ENCODE measurements at regions not wholly inside any gene's neighbourhood (a gene's known extent, or its start where the extent isn't known, plus 50 kb on each side); places are given as distances from the start of the nearest gene placed in this dataset.

- Histone ChIP-seq H3K27ac (ENCODE audit: low read length) (no peak overlapping the region), H3K27me3 (ENCODE audit: low read depth, low read length) (no peaks in the 10 kb centered on the region), H3K4me3 (ENCODE audit: low read depth in 1 of 2, low read length in 2 of 2) (no peak overlapping the region), H3K4me1 (ENCODE audit: control insufficient read depth in 1 of 2, insufficient read depth in 2 of 2, low read length in 2 of 2) (no peaks in the 10 kb centered on the region), H3K9me3 (ENCODE audit: control insufficient read depth in 1 of 2, low read length in 2 of 2) (peaks cover 3% of the 10 kb centered on the region in 2 donors), H3K36me3 (ENCODE audit: control insufficient read depth in 1 of 2, insufficient read depth in 2 of 2, low read length in 2 of 2) (no peaks in the 10 kb centered on the region)
Measured at GRCh38 chr12:60421741-60422140, 825.9 kb downstream of the SLC16A7 start.

DNA sequence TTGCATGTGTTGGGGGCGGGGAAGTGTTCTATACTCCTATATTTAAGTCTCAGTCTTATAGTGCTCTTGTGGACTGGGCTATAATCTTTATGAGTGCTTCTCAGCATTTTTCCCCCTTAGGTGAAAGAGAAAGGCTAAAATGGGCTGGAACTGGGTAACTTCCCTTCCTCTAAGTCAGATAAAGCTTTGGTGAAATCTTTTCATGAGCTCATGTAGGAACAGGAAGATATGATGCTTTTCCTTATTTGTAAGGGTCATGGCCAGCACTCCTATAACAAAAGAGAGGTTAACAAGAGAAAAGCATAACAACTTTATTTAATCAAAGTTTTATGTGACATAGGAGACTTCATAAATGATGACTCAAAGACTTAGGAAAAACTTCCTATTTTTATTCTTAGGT is 841.5 kb downstream of the SLC16A7 start:
- no peak overlapping the region for H3K4me3 ChIP-seq (ENCODE audit: low read depth in 1 of 2, low read length in 2 of 2)
- H3K4me1 ChIP-seq (ENCODE audit: control insufficient read depth in 1 of 2, insufficient read depth in 2 of 2, low read length in 2 of 2), result no peaks in the 10 kb centered on the region
- H3K27ac ChIP-seq (ENCODE audit: low read length), result no peak overlapping the region
- peaks cover 2 to 3% of the 10 kb centered on the region in 2 donors for H3K9me3 ChIP-seq (ENCODE audit: control insufficient read depth in 1 of 2, low read length in 2 of 2)
- H3K36me3 ChIP-seq (ENCODE audit: control insufficient read depth in 1 of 2, insufficient read depth in 2 of 2, low read length in 2 of 2), result no peaks in the 10 kb centered on the region
- H3K27me3 ChIP-seq (ENCODE audit: low read depth, low read length), result no peaks in the 10 kb centered on the region

DNA sequence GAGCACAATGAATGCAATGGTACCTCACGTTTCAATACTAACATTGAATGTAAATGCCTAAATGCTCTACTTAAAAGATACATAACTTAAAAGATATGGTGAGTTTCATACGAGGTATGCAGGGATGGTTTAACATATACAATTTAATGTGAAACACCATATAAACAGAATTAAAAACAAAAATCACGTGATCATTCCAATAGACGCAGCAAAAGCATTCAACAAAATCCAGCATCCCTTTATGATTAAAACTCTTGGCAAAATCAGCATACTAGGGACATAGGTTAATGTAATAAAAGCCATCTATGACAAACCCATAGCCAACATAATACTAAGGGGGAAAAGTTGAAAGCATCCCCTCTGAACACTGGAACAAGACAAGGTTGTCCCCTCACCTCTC is 845.7 kb downstream of the SLC16A7 start:
- Histone ChIP-seq H3K27me3 (ENCODE audit: low read depth, low read length) (no peaks in the 10 kb centered on the region), H3K27ac (ENCODE audit: low read length) (no peak overlapping the region), H3K4me3 (ENCODE audit: low read depth in 1 of 2, low read length in 2 of 2) (no peak overlapping the region), H3K9me3 (ENCODE audit: control insufficient read depth in 1 of 2, low read length in 2 of 2) (peaks cover 0 to 9% of the 10 kb centered on the region in 2 donors), H3K4me1 (ENCODE audit: control insufficient read depth in 1 of 2, insufficient read depth in 2 of 2, low read length in 2 of 2) (no peaks in the 10 kb centered on the region), H3K36me3 (ENCODE audit: control insufficient read depth in 1 of 2, insufficient read depth in 2 of 2, low read length in 2 of 2) (no peaks in the 10 kb centered on the region)

DNA sequence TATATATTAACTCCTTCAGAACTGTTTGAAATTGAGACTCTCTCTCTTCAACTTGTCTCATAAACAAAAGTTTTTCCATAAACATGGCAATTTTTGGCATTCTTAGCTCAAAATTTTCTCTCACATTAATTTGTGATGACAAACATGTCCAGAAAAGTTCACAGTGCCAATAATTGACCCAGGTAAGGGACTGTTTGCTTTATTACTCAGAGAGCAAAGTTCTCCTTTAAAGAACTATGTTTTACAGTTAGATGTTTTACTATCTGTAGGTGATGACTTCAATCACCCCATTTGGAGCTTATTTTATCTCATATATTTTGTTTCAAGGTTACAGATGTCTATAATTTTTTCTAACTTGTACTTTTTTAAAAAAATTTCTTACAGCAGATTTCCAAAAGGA is 855.6 kb downstream of the SLC16A7 start:
- H3K4me3 ChIP-seq (ENCODE audit: low read depth in 1 of 2, low read length in 2 of 2), result no peak overlapping the region
- no peaks in the 10 kb centered on the region for H3K27me3 ChIP-seq (ENCODE audit: low read depth, low read length)
- peaks cover 0 to 2% of the 10 kb centered on the region in 2 donors for H3K9me3 ChIP-seq (ENCODE audit: control insufficient read depth in 1 of 2, low read length in 2 of 2)
- no peak overlapping the region for H3K27ac ChIP-seq (ENCODE audit: low read length)
- no peaks in the 10 kb centered on the region for H3K4me1 ChIP-seq (ENCODE audit: control insufficient read depth in 1 of 2, insufficient read depth in 2 of 2, low read length in 2 of 2)
- H3K36me3 ChIP-seq (ENCODE audit: control insufficient read depth in 1 of 2, insufficient read depth in 2 of 2, low read length in 2 of 2), result no peaks in the 10 kb centered on the region

- H3K4me1 ChIP-seq (ENCODE audit: control insufficient read depth in 1 of 2, insufficient read depth in 2 of 2, low read length in 2 of 2), result no peaks in the 10 kb centered on the region
- no peaks in the 10 kb centered on the region for H3K36me3 ChIP-seq (ENCODE audit: control insufficient read depth in 1 of 2, insufficient read depth in 2 of 2, low read length in 2 of 2)
- H3K27ac ChIP-seq (ENCODE audit: low read length), result no peak overlapping the region
- no peaks in the 10 kb centered on the region for H3K9me3 ChIP-seq (ENCODE audit: control insufficient read depth in 1 of 2, low read length in 2 of 2)
- H3K4me3 ChIP-seq (ENCODE audit: low read depth in 1 of 2, low read length in 2 of 2), result no peak overlapping the region
- H3K27me3 ChIP-seq (ENCODE audit: low read depth, low read length), result no peaks in the 10 kb centered on the region
Measured at GRCh38 chr12:60465060-60465459, 869.2 kb downstream of the SLC16A7 start.

DNA sequence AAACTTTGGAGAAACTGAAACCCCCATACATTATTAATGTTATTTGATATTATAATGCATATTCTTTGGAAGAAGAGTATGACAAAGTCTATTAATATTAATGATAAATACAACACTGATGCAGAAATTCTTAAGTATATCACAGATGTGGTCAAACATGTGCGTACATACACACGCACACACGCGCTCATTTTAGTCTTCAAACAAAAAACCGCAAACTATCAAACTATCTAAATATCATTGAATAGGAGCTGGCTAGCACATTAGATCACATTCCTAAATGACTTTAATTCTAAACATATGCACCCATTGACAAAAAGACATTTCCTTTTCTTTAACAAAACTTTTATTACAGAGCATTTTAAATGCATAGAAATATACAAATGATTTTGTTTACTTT is 872.7 kb downstream of the SLC16A7 start:
- Histone ChIP-seq H3K36me3 (ENCODE audit: control insufficient read depth in 1 of 2, insufficient read depth in 2 of 2, low read length in 2 of 2) (no peaks in the 10 kb centered on the region), H3K4me1 (ENCODE audit: control insufficient read depth in 1 of 2, insufficient read depth in 2 of 2, low read length in 2 of 2) (no peaks in the 10 kb centered on the region), H3K27ac (ENCODE audit: low read length) (no peak overlapping the region), H3K4me3 (ENCODE audit: low read depth in 1 of 2, low read length in 2 of 2) (no peak overlapping the region), H3K27me3 (ENCODE audit: low read depth, low read length) (no peaks in the 10 kb centered on the region), H3K9me3 (ENCODE audit: control insufficient read depth in 1 of 2, low read length in 2 of 2) (no peaks in the 10 kb centered on the region)

- H3K4me1 ChIP-seq (ENCODE audit: control insufficient read depth in 1 of 2, insufficient read depth in 2 of 2, low read length in 2 of 2), result no peaks in the 10 kb centered on the region
- H3K36me3 ChIP-seq (ENCODE audit: control insufficient read depth in 1 of 2, insufficient read depth in 2 of 2, low read length in 2 of 2), result no peaks in the 10 kb centered on the region
- H3K9me3 ChIP-seq (ENCODE audit: control insufficient read depth in 1 of 2, low read length in 2 of 2), result no peaks in the 10 kb centered on the region
- H3K4me3 ChIP-seq (ENCODE audit: low read depth in 1 of 2, low read length in 2 of 2), result no peak overlapping the region
- no peaks in the 10 kb centered on the region for H3K27me3 ChIP-seq (ENCODE audit: low read depth, low read length)
- no peak overlapping the region for H3K27ac ChIP-seq (ENCODE audit: low read length)
Measured at GRCh38 chr12:60475825-60476224, 880.0 kb downstream of the SLC16A7 start.

DNA sequence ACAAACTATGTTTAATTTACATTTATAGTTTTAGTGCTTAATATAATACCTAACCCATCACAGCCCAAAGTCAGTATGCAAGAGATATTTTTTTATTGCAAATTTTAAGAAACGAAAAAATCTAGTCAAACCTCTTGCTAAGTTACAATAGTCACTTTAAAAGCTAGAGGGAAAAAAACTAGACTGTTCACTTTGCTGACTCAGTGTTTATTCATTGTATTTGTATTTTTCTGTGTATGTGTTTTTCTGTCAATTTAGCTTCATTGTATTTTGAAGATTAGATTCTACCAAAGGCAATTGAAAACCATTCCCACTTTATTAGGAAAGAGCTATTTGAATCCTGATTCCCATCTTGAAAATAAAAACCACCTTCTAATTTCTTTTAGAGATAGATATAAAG is 891.5 kb downstream of the SLC16A7 start:
- Histone ChIP-seq H3K4me1 (ENCODE audit: control insufficient read depth in 1 of 2, insufficient read depth in 2 of 2, low read length in 2 of 2) (no peaks in the 10 kb centered on the region), H3K36me3 (ENCODE audit: control insufficient read depth in 1 of 2, insufficient read depth in 2 of 2, low read length in 2 of 2) (no peaks in the 10 kb centered on the region), H3K27ac (ENCODE audit: low read length) (no peak overlapping the region), H3K27me3 (ENCODE audit: low read depth, low read length) (no peaks in the 10 kb centered on the region), H3K9me3 (ENCODE audit: control insufficient read depth in 1 of 2, low read length in 2 of 2) (no peaks in the 10 kb centered on the region), H3K4me3 (ENCODE audit: low read depth in 1 of 2, low read length in 2 of 2) (no peak overlapping the region)

- H3K36me3 ChIP-seq (ENCODE audit: control insufficient read depth in 1 of 2, insufficient read depth in 2 of 2, low read length in 2 of 2), result no peaks in the 10 kb centered on the region
- no peaks in the 10 kb centered on the region for H3K9me3 ChIP-seq (ENCODE audit: control insufficient read depth in 1 of 2, low read length in 2 of 2)
- H3K27me3 ChIP-seq (ENCODE audit: low read depth, low read length), result no peaks in the 10 kb centered on the region
- H3K4me3 ChIP-seq (ENCODE audit: low read depth in 1 of 2, low read length in 2 of 2), result no peak overlapping the region
- no peak overlapping the region for H3K27ac ChIP-seq (ENCODE audit: low read length)
- H3K4me1 ChIP-seq (ENCODE audit: control insufficient read depth in 1 of 2, insufficient read depth in 2 of 2, low read length in 2 of 2), result no peaks in the 10 kb centered on the region
Measured at GRCh38 chr12:60489071-60489470, 893.2 kb downstream of the SLC16A7 start.

DNA sequence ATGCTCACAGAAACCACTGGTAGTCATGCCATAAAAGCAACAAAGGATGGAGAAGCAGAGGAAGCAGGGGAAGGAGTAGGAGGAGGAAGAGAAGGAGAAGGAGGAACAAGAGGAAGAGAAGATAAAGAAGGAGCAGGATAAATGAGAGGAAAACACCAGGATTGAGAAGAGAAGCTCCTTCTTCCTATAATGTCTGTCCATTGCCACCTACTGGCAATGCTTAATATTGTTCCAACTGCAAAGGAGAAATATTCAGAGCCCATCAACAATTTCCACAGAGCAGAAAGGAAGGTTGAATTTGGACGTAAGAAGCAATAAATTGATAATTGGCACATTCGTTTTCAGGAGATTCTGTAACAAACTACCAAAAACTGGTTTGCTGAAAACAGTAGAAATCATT is 898.4 kb downstream of the SLC16A7 start:
- Histone ChIP-seq H3K9me3 (ENCODE audit: control insufficient read depth in 1 of 2, low read length in 2 of 2) (no peaks in the 10 kb centered on the region), H3K27ac (ENCODE audit: low read length) (no peak overlapping the region), H3K4me3 (ENCODE audit: low read depth in 1 of 2, low read length in 2 of 2) (no peak overlapping the region), H3K36me3 (ENCODE audit: control insufficient read depth in 1 of 2, insufficient read depth in 2 of 2, low read length in 2 of 2) (no peaks in the 10 kb centered on the region), H3K4me1 (ENCODE audit: control insufficient read depth in 1 of 2, insufficient read depth in 2 of 2, low read length in 2 of 2) (no peaks in the 10 kb centered on the region), H3K27me3 (ENCODE audit: low read depth, low read length) (no peaks in the 10 kb centered on the region)

DNA sequence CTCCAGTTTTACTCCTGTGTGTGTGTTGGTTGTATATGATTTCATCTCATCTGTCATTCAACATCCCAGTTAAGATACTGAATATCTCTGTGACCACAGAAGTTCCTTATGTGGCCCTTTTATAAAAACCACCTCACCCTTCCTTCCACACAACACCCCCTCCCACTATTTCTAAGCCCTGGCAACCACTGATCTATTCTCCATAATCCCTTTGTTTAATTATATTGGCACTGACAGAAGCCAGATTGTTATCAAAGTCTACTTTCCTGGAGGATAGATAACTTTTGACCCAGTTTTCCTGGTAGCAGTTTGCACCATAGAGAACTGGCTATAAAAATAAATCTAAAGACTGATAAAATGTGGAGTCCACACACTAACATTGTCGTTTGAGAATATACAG is 902.8 kb downstream of the SLC16A7 start:
- no peaks in the 10 kb centered on the region for H3K36me3 ChIP-seq (ENCODE audit: control insufficient read depth in 1 of 2, insufficient read depth in 2 of 2, low read length in 2 of 2)
- no peaks in the 10 kb centered on the region for H3K9me3 ChIP-seq (ENCODE audit: control insufficient read depth in 1 of 2, low read length in 2 of 2)

DNA sequence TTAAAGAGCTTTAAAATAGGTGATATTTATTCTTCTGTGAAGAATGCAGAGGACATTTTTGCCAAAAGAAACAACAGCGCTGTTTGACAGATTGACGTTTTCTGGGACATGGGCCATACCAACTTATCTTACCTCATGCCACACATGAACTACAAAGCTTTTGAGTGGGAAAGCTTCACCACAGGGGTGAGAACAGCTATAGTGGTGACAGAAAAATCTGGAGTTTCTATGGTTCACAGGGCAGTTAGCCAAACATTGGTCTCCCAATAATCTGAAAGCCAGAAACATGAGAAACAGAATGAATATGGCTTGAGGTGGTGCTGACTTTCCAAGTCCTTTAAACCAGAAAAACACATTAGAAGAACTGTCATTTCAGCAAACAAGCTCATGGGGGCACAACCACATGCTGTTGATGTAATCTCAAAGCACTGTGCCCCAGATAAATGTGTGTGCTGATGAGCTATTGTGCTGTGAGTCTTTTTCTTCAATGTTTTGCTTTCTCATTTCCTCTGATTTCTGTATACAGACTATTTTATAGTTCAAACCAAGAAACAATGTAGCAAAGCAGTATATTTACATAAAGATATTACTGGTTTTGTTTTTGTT is 905.4 kb downstream of the SLC16A7 start:
- Histone ChIP-seq H3K27ac (ENCODE audit: low read length) (no peak overlapping the region), H3K27me3 (ENCODE audit: low read depth, low read length) (no peaks in the 10 kb centered on the region), H3K4me3 (ENCODE audit: low read depth in 1 of 2, low read length in 2 of 2) (no peak overlapping the region), H3K4me1 (ENCODE audit: control insufficient read depth in 1 of 2, insufficient read depth in 2 of 2, low read length in 2 of 2) (no peaks in the 10 kb centered on the region), H3K9me3 (ENCODE audit: control insufficient read depth in 1 of 2, low read length in 2 of 2) (no peaks in the 10 kb centered on the region), H3K36me3 (ENCODE audit: control insufficient read depth in 1 of 2, insufficient read depth in 2 of 2, low read length in 2 of 2) (no peaks in the 10 kb centered on the region)

More for the DNA sequence above, 902.8 kb downstream of the SLC16A7 start:
- H3K4me1 ChIP-seq (ENCODE audit: control insufficient read depth in 1 of 2, insufficient read depth in 2 of 2, low read length in 2 of 2), result no peaks in the 10 kb centered on the region
- no peak overlapping the region for H3K27ac ChIP-seq (ENCODE audit: low read length)
- no peak overlapping the region for H3K4me3 ChIP-seq (ENCODE audit: low read depth in 1 of 2, low read length in 2 of 2)
- H3K27me3 ChIP-seq (ENCODE audit: low read depth, low read length), result no peaks in the 10 kb centered on the region
